NB4 (cell line): ENCODE measurements at regions not wholly inside any gene's neighbourhood (a gene's known extent, or its start where the extent isn't known, plus 50 kb on each side); places are given as distances from the start of the nearest gene placed in this dataset.

Experiments used
- CTCF ChIP-seq: IDR thresholded peaks from one replicate; pipeline ENCODE4 v1.5.1; 2012; ENCODE audit warnings: low read depth, low read length
- POLR2A ChIP-seq: IDR thresholded peaks from 2 replicates; pipeline ENCODE4 v1.6.1; 2011; ENCODE audit warnings: mild to moderate bottlenecking; ENCODE audit not compliant: insufficient read length; ENCODE audit errors: extremely low read depth

- TF ChIP-seq CTCF (no peak), POLR2A (no peak)
These were observed 435.2 kb upstream of the ZNF507 start for GRCh38 chr19:31910224-31910623.
